ENCODE measurements at regions not wholly inside any gene's neighbourhood (a gene's known extent, or its start where the extent isn't known, plus 50 kb on each side); places are given as distances from the start of the nearest gene placed in this dataset.

DNA sequence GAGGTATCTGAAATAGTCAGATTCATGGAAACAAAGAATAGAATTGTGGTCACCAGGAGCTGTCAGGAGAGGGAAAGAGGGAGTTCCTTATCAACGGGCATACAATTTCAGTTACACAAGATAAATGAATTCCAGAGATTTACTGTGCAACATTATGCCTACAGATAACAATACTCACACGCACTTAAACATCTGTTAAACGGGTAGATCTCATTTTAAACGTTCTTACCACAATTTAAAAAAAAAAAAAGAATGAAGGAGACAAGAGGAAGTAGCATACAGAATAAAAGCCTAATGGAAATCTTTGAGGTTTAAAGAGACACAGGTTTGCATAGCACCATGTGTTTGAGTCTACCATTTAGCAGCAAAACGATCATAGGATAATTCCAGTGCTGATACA, 298.0 kb downstream of the DKK2 start:
- DNase-seq (ENCODE audit: low spot score): no peak
- TF ChIP-seq, protein P1, sequence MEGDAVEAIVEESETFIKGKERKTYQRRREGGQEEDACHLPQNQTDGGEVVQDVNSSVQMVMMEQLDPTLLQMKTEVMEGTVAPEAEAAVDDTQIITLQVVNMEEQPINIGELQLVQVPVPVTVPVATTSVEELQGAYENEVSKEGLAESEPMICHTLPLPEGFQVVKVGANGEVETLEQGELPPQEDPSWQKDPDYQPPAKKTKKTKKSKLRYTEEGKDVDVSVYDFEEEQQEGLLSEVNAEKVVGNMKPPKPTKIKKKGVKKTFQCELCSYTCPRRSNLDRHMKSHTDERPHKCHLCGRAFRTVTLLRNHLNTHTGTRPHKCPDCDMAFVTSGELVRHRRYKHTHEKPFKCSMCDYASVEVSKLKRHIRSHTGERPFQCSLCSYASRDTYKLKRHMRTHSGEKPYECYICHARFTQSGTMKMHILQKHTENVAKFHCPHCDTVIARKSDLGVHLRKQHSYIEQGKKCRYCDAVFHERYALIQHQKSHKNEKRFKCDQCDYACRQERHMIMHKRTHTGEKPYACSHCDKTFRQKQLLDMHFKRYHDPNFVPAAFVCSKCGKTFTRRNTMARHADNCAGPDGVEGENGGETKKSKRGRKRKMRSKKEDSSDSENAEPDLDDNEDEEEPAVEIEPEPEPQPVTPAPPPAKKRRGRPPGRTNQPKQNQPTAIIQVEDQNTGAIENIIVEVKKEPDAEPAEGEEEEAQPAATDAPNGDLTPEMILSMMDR (IDR thresholded peaks at IDR 0.05; ENCODE audit: extremely low read depth, missing control alignments): no peak

DNA sequence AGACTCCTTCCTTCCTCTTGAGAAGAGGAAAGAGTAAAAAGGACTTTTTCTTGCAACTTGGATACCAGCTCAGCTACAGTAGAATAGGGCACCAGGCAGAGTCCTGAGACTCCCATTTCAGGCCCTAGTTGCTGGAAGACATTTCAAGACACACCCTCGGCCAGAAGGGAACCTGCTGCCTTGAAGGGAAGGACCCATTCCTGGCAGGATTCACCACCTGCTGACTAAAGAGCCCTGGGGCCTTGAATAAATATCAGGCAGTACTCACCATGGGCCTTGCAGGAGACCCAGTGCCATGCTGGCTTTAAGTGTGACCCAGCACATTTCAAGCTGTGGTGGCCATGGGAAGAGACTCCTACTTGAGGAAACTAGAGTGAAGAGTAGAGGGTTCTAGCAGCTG, 317.6 kb downstream of the DKK2 start:
- TF ChIP-seq, protein P1 (IDR thresholded peaks at IDR 0.05; ENCODE audit: extremely low read depth, missing control alignments): no peak

GRCh38 chr4:106717091-106717490, 319.0 kb downstream of the DKK2 start:
- TF ChIP-seq, protein P1 (IDR thresholded peaks at IDR 0.05; ENCODE audit: extremely low read depth, missing control alignments): no peak

More for the DNA sequence above, 317.6 kb downstream of the DKK2 start:
- DNase-seq (ENCODE audit: low spot score): no peak

DNA sequence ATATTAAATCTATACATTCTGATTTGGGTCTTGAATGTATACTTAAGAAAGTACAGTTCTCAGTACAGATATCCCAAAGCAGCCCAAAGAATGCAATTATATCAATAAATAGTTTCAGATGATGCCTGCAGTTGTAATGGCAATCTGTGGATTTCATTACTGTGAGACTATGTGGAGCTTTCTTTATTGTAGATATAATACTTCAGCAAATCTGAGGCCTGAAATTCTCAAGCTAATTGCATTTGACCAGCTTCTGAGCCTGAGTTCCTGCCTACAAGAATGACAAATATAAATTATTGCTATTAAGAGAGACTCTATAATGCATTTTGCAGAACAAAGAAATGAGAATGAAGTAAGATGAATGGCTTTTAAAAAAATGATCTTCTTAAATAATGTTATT, 320.3 kb downstream of the DKK2 start:
- TF ChIP-seq, protein P1 (IDR thresholded peaks at IDR 0.05; ENCODE audit: extremely low read depth, missing control alignments): no peak
- no peak for DNase-seq (ENCODE audit: low spot score)

More at GRCh38 chr4:106717091-106717490, 319.0 kb downstream of the DKK2 start:
- no peak for DNase-seq (ENCODE audit: low spot score)

GRCh38 chr4:106708464-106708816, 327.7 kb downstream of the DKK2 start:
- TF ChIP-seq, protein P1 (IDR thresholded peaks at IDR 0.05; ENCODE audit: extremely low read depth, missing control alignments): no peak
- no peak for DNase-seq (ENCODE audit: low spot score)

GRCh38 chr4:106707776-106708463, 328.2 kb downstream of the DKK2 start:
- TF ChIP-seq, protein P1 (IDR thresholded peaks at IDR 0.05; ENCODE audit: extremely low read depth, missing control alignments): no peak
- DNase-seq (ENCODE audit: low spot score): no peak

DNA sequence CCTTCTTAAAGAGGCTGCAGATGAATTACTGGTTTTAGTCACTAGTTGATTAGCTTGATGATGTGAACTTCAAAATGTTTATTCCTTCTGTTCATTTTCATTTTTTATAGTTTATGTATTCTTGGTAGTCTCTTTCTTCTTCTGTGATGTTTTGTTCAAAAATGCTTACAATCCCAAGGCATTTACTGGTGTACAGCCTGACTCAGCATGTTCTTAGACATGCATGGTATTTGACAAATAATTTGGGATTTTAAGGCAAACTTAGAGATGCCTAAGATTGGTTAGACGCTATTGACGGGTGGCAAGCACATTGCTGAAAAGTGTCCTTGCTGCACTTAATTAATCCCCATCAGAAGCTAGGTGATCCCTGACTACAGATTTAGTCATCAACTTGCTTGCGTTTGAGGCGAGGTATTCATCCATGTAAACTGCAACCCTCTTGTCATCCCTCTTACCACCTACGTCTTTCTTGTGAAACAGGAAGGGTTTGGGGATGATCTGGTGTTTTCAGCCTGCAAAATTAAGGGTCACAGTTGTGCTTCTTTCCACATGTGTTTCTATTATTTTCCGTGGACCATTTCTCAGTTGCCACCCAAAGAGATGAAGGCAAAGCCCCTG, 331.8 kb downstream of the DKK2 start:
- no peak for DNase-seq (ENCODE audit: low spot score)
- TF ChIP-seq, protein P1 (IDR thresholded peaks at IDR 0.05; ENCODE audit: extremely low read depth, missing control alignments): no peak

Measured in GM20000 (cell line).